Gastroesophageal sphincter (tissue), 4 donors: ENCODE measurements at regions not wholly inside any gene's neighbourhood (a gene's known extent, or its start where the extent isn't known, plus 50 kb on each side); places are given as distances from the start of the nearest gene placed in this dataset.

Source experiments
- ATAC-seq: fragments of 150-250 bp; one replicate; pipeline ENCODE4 v1.9.1; 2016; ENCODE audit warnings: mild to moderate bottlenecking, moderate library complexity
- H3K27ac ChIP-seq, 4 donors: fragments of 200-600 bp; sonication (generic) in 3 of 4; 1 replicate in 3 of 4; 2 replicates in 1 of 4; pipeline ENCODE4 v1.5.1; 2016 to 2019
- H3K27me3 ChIP-seq: fragments of 200-600 bp; sonication (generic); one replicate; pipeline ENCODE4 v1.5.1; 2019
- H3K36me3 ChIP-seq, 2 donors: fragments of 200-600 bp; sonication (generic); one replicate each; pipeline ENCODE4 v1.5.1; 2019; ENCODE audit warnings: control low read depth in 1 of 2
- H3K4me1 ChIP-seq, 3 donors: fragments of 200-600 bp; sonication (generic); 1 replicate in 2 of 3; 2 replicates in 1 of 3; pipeline ENCODE4 v1.5.1; 2016 to 2019; ENCODE audit warnings: control low read depth in 2 of 3
- H3K4me3 ChIP-seq, 2 donors: fragments of 200-600 bp; sonication (generic); one replicate each; pipeline ENCODE4 v1.5.1; 2019; ENCODE audit warnings: mild to moderate bottlenecking in 1 of 2, moderate library complexity in 1 of 2
- H3K9me3 ChIP-seq, 3 donors: fragments of 200-600 bp; sonication (generic); one replicate each; pipeline ENCODE4 v1.5.1; 2017 to 2019; ENCODE audit warnings: control low read depth in 2 of 3
- CTCF ChIP-seq, 4 experiments: fragments of 200-600 bp in 2 of 4; fragments of 450-650 bp in 2 of 4; sonication (generic) in 1 of 4; IDR thresholded peaks; one replicate each; pipeline ENCODE4 v1.5.1; 2017 to 2019; ENCODE audit warnings: antibody characterized with exemption in 4 of 4, mild to moderate bottlenecking in 2 of 4, moderate library complexity in 2 of 4
- EP300 ChIP-seq: sonication (generic); formaldehyde crosslinking; IDR thresholded peaks from one replicate; pipeline ENCODE4 v1.6.1; 2017; ENCODE audit warnings: antibody characterized with exemption, mild to moderate bottlenecking
- POLR2A ChIP-seq, 2 donors: fragments of 450-650 bp; IDR thresholded peaks; one replicate each; pipeline ENCODE4 v1.6.1; 2017; ENCODE audit warnings: antibody characterized with exemption in 2 of 2, mild to moderate bottlenecking in 2 of 2, moderate library complexity in 1 of 2
- POLR2AphosphoS5 ChIP-seq: sonication (generic); formaldehyde crosslinking; IDR thresholded peaks from one replicate; pipeline ENCODE4 v1.6.1; 2017; ENCODE audit warnings: antibody characterized with exemption
- WGBS, 2 donors: methylation state at CpG; one replicate each; pipeline ENCODE4 v1.1.5; 2018; ENCODE audit warnings: low coverage in 1 of 2; 5-methylcytosine and 5-hydroxymethylcytosine counted together

GRCh38 chr4:23730998-23731397, 158.8 kb downstream of the PPARGC1A start:
- no peaks in the 10 kb centered on the region for H3K9me3 ChIP-seq
- no peaks in the 10 kb centered on the region for H3K4me1 ChIP-seq
- H3K27ac ChIP-seq, result no peak overlapping the region
- H3K36me3 ChIP-seq, result no peaks in the 10 kb centered on the region
- TF ChIP-seq EP300, result no peak
- TF ChIP-seq CTCF (IDR thresholded peaks at IDR 0.05), result no peak
- no peak for TF ChIP-seq POLR2A (IDR thresholded peaks at IDR 0.05)
- TF ChIP-seq POLR2AphosphoS5, result no peak
- H3K4me3 ChIP-seq, result no peak overlapping the region
- ATAC-seq, result no peak
- no peaks in the 10 kb centered on the region for H3K27me3 ChIP-seq

DNA sequence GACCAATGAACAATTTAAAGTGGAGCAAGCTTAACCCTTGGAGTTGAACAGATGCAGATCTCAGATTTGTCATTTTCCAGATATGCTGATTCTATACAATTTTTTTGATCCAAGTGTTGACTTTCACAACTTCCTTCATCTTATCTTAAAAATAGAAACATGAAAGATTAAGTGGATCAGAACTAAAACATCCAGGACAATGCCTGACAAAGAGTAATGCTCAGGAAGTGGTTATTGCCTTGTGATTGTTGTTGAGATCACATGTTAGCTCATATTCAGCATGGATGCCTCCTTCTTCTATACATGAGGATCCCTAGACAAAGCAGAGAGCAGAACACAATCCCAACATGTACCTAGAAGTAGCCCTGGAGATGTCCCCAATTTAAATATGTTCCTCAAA, 160.9 kb downstream of the PPARGC1A start:
- ATAC-seq, result no peak
- TF ChIP-seq POLR2AphosphoS5 (no peak), POLR2A (IDR thresholded peaks at IDR 0.05) (no peak), CTCF (IDR thresholded peaks at IDR 0.05) (no peak), EP300 (no peak)
- Histone ChIP-seq H3K9me3 (no peaks in the 10 kb centered on the region), H3K27me3 (no peaks in the 10 kb centered on the region), H3K27ac (no peak overlapping the region), H3K4me3 (no peak overlapping the region), H3K36me3 (no peaks in the 10 kb centered on the region), H3K4me1 (no peaks in the 10 kb centered on the region)

GRCh38 chr4:23728393-23728792, 161.5 kb downstream of the PPARGC1A start:
- peak overlapping the region in 2 of 4 donors; percentile 44 to 47 for H3K27ac ChIP-seq
- TF ChIP-seq CTCF (IDR thresholded peaks at IDR 0.05) (no peak), POLR2AphosphoS5 (peak; percentile 28)
- no peak for ATAC-seq
- H3K4me1 ChIP-seq, result no peaks in the 10 kb centered on the region
- no peaks in the 10 kb centered on the region for H3K36me3 ChIP-seq
- H3K4me3 ChIP-seq, result no peak overlapping the region
- no peaks in the 10 kb centered on the region for H3K27me3 ChIP-seq
- no peaks in the 10 kb centered on the region for H3K9me3 ChIP-seq

- no peak for ATAC-seq
- Histone ChIP-seq H3K9me3 (no peaks in the 10 kb centered on the region), H3K27me3 (no peaks in the 10 kb centered on the region), H3K4me3 (no peak overlapping the region), H3K4me1 (no peaks in the 10 kb centered on the region), H3K36me3 (no peaks in the 10 kb centered on the region), H3K27ac (no peak overlapping the region)
- 83 to 100% methylated on average over 2 of the region's 2 CpGs for WGBS, 2 donors
- no peak for TF ChIP-seq POLR2AphosphoS5
- TF ChIP-seq CTCF (IDR thresholded peaks at IDR 0.05), result no peak
- TF ChIP-seq POLR2A (IDR thresholded peaks at IDR 0.05), result no peak
- no peak for TF ChIP-seq EP300
Observed at GRCh38 chr4:23720556-23720955, 169.3 kb downstream of the PPARGC1A start.

DNA sequence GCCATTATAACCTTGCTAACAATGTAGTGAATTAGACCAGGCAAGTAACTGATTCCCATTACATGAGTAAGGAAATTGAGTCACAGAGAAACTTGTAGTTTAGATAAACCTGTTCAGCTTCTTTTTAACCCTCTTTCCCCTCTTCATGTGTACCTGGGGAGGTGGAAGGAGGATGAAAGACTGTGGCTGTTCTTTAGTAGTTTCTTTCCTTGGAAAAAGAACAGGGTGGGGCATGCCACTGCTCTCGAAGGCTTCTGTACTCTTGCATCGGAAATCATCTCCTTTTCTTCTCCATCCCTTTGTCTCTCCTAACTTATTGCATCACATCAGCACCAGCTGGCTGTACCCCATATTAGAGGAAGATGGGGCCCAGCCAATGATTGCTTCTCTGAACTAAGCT, 171.4 kb downstream of the PPARGC1A start:
- ATAC-seq, result no peak
- Histone ChIP-seq H3K27ac (no peak overlapping the region), H3K4me3 (no peak overlapping the region), H3K27me3 (no peaks in the 10 kb centered on the region), H3K4me1 (no peaks in the 10 kb centered on the region), H3K9me3 (no peaks in the 10 kb centered on the region), H3K36me3 (no peaks in the 10 kb centered on the region)
- TF ChIP-seq POLR2AphosphoS5 (no peak), POLR2A (IDR thresholded peaks at IDR 0.05) (no peak)
- WGBS, 2 donors, result 100% methylated on average over 1 to 2 of the region's 2 CpGs
